Thymus (tissue), 11 donors: ENCODE measurements at regions not wholly inside any gene's neighbourhood (a gene's known extent, or its start where the extent isn't known, plus 50 kb on each side); places are given as distances from the start of the nearest gene placed in this dataset.

Experiments used
- DNase-seq, 9 donors: peaks; one replicate each; pipeline ENCODE4 v3.0.0-alpha.2; 2013; ENCODE audit warnings: low spot score in 9 of 9, low read depth in 6 of 9, missing footprints in 1 of 9
- H3K27ac ChIP-seq, 2 donors: one replicate each; pipeline ENCODE4 v1.5.1; 2013; ENCODE audit warnings: control low read depth in 1 of 2, low read depth in 1 of 2, low read length in 1 of 2, mild to moderate bottlenecking in 1 of 2, moderate library complexity in 1 of 2
- H3K27me3 ChIP-seq, 2 donors: one replicate each; pipeline ENCODE4 v1.5.1; 2013; ENCODE audit warnings: low read length in 1 of 2; ENCODE audit not compliant: control insufficient read depth in 2 of 2, insufficient read depth in 1 of 2
- H3K36me3 ChIP-seq, 2 donors: one replicate each; pipeline ENCODE4 v1.5.1; 2013; ENCODE audit warnings: low read length in 1 of 2, mild to moderate bottlenecking in 1 of 2, moderate library complexity in 1 of 2; ENCODE audit not compliant: control insufficient read depth in 2 of 2, insufficient read depth in 2 of 2
- H3K4me1 ChIP-seq, 2 donors: one replicate each; pipeline ENCODE4 v1.5.1; 2013; ENCODE audit warnings: low read length in 2 of 2; ENCODE audit not compliant: control insufficient read depth in 2 of 2, insufficient read depth in 2 of 2
- H3K4me3 ChIP-seq, 2 donors: one replicate each; pipeline ENCODE4 v1.5.1; 2013; ENCODE audit warnings: low read length in 2 of 2, control low read depth in 1 of 2, mild to moderate bottlenecking in 1 of 2
- H3K9me3 ChIP-seq, 2 donors: one replicate each; pipeline ENCODE4 v1.5.1; 2013; ENCODE audit warnings: low read length in 1 of 2, mild to moderate bottlenecking in 1 of 2; ENCODE audit not compliant: control insufficient read depth in 2 of 2, insufficient read depth in 1 of 2
- WGBS: extraction: QIAGEN DNeasy Blood & Tissue Kit; methylation state at CpG from one replicate; pipeline ENCODE4 v1.1.7; 2013; 5-methylcytosine and 5-hydroxymethylcytosine counted together
- donor health status: healthy.

GRCh38 chr5:120150770-120151169 is 313.3 kb upstream of the PRR16 start:
- H3K9me3 ChIP-seq, result no peaks in the 10 kb centered on the region
- DNase-seq, result no peak
- H3K4me1 ChIP-seq, result no peaks in the 10 kb centered on the region
- no peaks in the 10 kb centered on the region for H3K36me3 ChIP-seq
- no peaks in the 10 kb centered on the region for H3K27me3 ChIP-seq
- WGBS, result 94% methylated on average over 2 of the region's 2 CpGs
- no peak overlapping the region for H3K4me3 ChIP-seq
- H3K27ac ChIP-seq, result no peak overlapping the region

GRCh38 chr5:120151181-120151580 is 312.9 kb upstream of the PRR16 start:
- no peak overlapping the region for H3K4me3 ChIP-seq
- 94% methylated on average over 1 of the region's 1 CpG for WGBS
- H3K4me1 ChIP-seq, result no peaks in the 10 kb centered on the region
- H3K36me3 ChIP-seq, result no peaks in the 10 kb centered on the region
- H3K27ac ChIP-seq, result no peak overlapping the region
- no peaks in the 10 kb centered on the region for H3K27me3 ChIP-seq
- DNase-seq, result no peak
- no peaks in the 10 kb centered on the region for H3K9me3 ChIP-seq

- H3K36me3 ChIP-seq, result no peaks in the 10 kb centered on the region
- H3K9me3 ChIP-seq, result no peaks in the 10 kb centered on the region
- no peak overlapping the region for H3K4me3 ChIP-seq
- no peaks in the 10 kb centered on the region for H3K27me3 ChIP-seq
- WGBS, result 93% methylated on average over 1 of the region's 1 CpG
- no peak for DNase-seq
- H3K4me1 ChIP-seq, result no peaks in the 10 kb centered on the region
- H3K27ac ChIP-seq, result no peak overlapping the region
Observed at GRCh38 chr5:120151825-120152224, 312.3 kb upstream of the PRR16 start.

GRCh38 chr5:120152472-120152871 is 311.6 kb upstream of the PRR16 start:
- WGBS, result 80% methylated on average over 2 of the region's 2 CpGs

DNA sequence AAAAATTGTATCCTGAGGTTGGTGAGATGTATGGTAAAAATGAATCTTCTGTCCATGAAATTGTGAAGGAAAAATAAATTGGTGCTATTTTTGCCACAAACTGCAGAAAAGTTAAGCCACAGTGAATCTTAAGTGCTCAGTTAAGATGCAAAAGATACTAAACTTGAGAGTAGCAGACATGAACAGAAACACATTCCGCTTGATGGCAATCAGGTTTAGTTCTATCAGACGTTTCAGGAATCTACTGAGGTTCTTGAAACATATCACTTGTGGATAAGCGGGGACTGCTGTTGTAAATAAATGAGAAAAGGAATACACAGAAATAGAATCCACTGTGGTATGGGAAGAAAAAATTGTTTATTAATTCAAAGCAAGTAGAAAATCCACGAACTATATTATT is 311.2 kb upstream of the PRR16 start:
- DNase-seq, result no peak
- H3K9me3 ChIP-seq, result no peaks in the 10 kb centered on the region
- no peaks in the 10 kb centered on the region for H3K36me3 ChIP-seq
- H3K4me3 ChIP-seq, result no peak overlapping the region
- no peaks in the 10 kb centered on the region for H3K27me3 ChIP-seq
- no peaks in the 10 kb centered on the region for H3K4me1 ChIP-seq
- H3K27ac ChIP-seq, result no peak overlapping the region
- 93% methylated on average over 4 of the region's 4 CpGs for WGBS

More at GRCh38 chr5:120152472-120152871, 311.6 kb upstream of the PRR16 start:
- Histone ChIP-seq H3K27me3 (no peaks in the 10 kb centered on the region), H3K9me3 (no peaks in the 10 kb centered on the region), H3K4me1 (no peaks in the 10 kb centered on the region), H3K4me3 (no peak overlapping the region), H3K27ac (no peak overlapping the region), H3K36me3 (no peaks in the 10 kb centered on the region)
- DNase-seq, result no peak

GRCh38 chr5:120153551-120153950 is 310.5 kb upstream of the PRR16 start:
- H3K9me3 ChIP-seq, result no peaks in the 10 kb centered on the region
- no peaks in the 10 kb centered on the region for H3K36me3 ChIP-seq
- no peak overlapping the region for H3K4me3 ChIP-seq
- H3K4me1 ChIP-seq, result no peaks in the 10 kb centered on the region
- no peaks in the 10 kb centered on the region for H3K27me3 ChIP-seq
- H3K27ac ChIP-seq, result no peak overlapping the region
- no peak for DNase-seq
- 95% methylated on average over 2 of the region's 2 CpGs for WGBS

- WGBS, result 100% methylated on average over 1 of the region's 1 CpG
- Histone ChIP-seq H3K4me3 (no peak overlapping the region), H3K4me1 (no peaks in the 10 kb centered on the region), H3K27me3 (no peaks in the 10 kb centered on the region), H3K9me3 (no peaks in the 10 kb centered on the region), H3K27ac (no peak overlapping the region), H3K36me3 (no peaks in the 10 kb centered on the region)
- DNase-seq, result no peak
Observed at GRCh38 chr5:120155873-120156272, 308.2 kb upstream of the PRR16 start.

- 90% methylated on average over 1 of the region's 1 CpG for WGBS
- no peaks in the 10 kb centered on the region for H3K36me3 ChIP-seq
- no peak for DNase-seq
- H3K27ac ChIP-seq, result no peak overlapping the region
- no peaks in the 10 kb centered on the region for H3K4me1 ChIP-seq
- no peak overlapping the region for H3K4me3 ChIP-seq
- H3K27me3 ChIP-seq, result no peaks in the 10 kb centered on the region
- H3K9me3 ChIP-seq, result no peaks in the 10 kb centered on the region
Observed at GRCh38 chr5:120158211-120158610, 305.9 kb upstream of the PRR16 start.

DNA sequence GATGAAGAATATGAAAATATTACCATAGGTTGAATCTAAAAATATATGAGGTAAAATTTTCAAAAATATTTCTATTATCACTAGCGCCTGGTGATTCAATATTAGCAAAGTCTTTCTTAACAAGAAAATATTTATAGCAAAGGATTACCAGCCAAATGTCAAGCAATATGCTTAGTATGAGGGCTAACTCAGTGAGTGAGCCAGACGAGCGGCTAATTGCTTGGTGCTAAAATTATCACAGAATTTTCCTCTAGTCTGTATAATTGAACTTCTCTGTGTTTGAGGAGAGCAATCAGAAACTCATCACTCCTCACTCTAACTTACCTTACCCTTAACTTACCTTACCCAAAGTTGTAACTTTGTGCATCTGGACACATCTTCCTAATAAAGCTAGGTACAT is 304.9 kb upstream of the PRR16 start:
- H3K27me3 ChIP-seq, result no peaks in the 10 kb centered on the region
- H3K4me3 ChIP-seq, result no peak overlapping the region
- no peak overlapping the region for H3K27ac ChIP-seq
- DNase-seq, result no peak
- H3K36me3 ChIP-seq, result no peaks in the 10 kb centered on the region
- no peaks in the 10 kb centered on the region for H3K9me3 ChIP-seq
- no peaks in the 10 kb centered on the region for H3K4me1 ChIP-seq
- WGBS, result 95% methylated on average over 3 of the region's 3 CpGs
